Hypothalamus (tissue), 51 donors: ENCODE measurements at regions not wholly inside any gene's neighbourhood (a gene's known extent, or its start where the extent isn't known, plus 50 kb on each side); places are given as distances from the start of the nearest gene placed in this dataset.

Source experiments
- DNase-seq, 51 donors: peaks; one replicate each; lab custom pipeline; 2025; lab: John Stamatoyannopoulos, UW

DNA sequence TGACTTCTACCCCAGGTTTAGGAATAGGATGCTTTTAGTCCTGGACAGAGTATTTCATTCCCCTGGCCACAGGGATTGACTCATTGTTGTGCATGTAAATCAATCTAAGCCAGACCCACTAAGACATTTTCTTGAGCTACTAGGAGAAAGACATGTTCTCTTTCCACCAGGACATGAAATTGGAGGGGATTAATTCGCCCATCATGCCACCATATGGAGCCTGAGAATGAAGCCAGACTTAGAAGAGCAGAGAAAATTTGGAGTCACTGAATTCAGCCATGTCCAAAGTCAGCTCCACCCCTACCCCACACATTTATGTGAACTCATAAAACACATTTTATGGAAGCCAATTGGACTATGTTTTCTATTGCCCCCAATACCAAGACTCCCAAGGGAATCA, 322.5 kb downstream of the NFIB start:
- DNase-seq = no peak

DNA sequence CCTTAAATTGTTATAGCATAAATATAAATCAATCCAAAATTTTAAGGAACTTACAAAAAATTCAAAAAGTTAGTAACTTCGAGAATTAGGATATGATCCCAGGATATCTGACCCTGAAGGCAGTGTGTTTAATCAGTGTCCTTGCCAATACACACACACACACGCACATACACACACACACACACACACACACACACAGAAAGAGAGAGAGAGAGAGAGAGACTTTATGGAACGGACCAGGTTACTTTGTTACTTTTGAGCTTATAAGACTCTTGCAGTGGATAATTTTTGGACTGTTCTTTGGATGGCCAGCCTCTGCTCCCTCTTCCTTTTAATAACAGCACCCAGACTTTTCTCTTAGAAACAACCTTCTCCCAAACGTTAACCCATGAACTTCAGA, 322.9 kb downstream of the NFIB start:
- no peak for DNase-seq

DNA sequence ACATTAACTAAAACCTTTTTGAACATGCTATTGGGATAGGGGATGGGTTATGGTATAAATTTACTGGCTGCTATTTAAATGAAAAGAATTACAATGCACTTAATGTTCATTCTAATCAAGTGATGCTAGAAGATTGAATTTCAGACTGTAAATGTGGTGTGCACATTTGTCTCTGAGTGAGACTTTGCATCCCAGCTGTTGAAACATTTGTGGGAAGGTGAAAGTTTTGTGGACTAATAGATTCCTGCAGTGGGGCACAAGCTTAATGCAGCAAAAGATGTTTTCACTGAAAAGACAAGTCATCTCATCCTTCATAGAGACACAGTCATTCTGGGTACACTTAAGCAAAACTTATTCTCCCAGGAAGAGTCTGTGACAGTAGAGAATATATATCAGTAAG, 323.6 kb downstream of the NFIB start:
- DNase-seq = no peak

DNA sequence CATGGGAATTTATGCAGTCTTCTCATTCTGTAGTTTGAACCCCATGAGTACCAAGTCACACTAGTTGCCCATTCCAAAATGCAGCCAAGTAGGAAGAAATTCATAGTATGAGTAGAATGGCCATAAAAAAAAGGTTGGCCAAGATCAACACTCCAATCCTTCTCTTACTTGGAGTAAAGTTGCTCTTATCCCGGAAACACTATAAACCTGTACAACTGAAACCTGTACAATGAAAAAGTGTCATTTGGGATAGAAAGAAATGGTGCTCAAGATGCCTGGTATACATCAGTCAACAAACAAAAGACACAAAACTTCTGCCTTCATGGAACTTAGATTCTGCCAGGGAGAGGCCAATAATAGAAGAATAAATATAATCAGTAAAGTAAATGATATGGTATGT, 325.0 kb downstream of the NFIB start:
- DNase-seq = no peak

DNA sequence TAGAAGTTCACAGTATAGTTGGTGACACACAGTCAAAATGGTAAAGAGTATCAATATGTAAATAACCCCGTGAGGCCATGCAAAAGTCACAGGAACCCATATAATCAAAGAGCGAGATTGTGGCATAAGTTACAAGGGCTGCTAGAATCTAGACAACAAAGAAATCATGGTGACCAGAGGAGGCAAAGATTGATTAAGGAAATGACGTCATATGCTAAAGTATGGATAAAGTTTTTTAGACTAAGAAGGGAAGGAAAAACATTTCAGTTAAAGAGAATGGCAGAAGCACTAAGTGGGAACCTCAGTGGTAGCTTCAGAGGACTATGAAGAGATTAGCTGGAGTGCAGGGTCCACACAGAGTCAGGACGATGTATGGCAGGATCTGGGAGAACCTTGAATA, 330.3 kb downstream of the NFIB start:
- DNase-seq = no peak

DNA sequence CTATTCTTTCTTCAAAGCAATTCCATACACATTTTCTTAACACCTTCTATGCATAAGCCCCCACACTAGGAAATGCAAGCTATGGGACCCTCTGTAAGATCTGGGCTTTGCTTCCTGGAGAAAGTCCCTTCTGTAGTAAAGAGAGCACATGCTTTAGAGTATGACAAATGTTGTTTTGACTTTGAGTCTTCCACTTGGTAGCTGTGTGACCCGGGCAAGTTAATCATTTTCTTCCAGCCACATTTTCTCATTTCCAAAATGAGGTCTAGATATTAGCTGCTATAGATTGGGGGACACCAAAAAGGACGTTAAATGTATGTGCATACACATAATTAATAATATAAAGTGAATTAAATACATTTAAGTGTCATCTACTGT, 334.0 kb downstream of the NFIB start:
- DNase-seq = no peak

DNA sequence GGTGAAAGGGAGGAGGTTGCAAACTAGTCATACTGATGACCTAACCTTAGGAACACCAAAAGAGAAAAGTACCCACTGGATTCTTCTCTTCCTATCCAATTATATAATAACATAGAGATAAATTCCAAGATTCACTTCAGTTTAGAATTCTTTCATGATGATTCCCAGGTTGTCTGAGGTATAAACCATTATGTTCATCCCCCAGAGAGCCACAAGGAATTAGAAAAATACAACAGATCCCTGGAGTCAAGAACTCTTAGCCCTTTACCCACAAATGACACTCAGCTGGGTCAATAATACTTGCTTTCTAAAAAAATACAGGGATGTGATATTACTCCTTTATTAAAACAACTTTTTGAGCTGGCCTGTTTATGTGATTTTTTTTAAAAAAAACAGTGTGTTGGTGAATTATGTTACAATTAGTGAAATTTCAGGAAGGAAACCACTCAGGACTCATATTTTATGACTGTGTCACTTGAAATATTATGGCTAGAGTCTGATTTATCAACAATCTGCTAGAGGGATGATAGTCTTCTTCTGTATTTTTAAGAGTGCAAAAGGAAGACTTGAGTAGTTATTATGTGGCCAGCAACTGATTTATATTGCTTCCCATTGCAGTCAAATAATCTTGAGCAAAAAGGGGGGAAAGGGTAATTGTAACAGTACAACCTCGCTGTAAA, 338.2 kb downstream of the NFIB start:
- DNase-seq = no peak

DNA sequence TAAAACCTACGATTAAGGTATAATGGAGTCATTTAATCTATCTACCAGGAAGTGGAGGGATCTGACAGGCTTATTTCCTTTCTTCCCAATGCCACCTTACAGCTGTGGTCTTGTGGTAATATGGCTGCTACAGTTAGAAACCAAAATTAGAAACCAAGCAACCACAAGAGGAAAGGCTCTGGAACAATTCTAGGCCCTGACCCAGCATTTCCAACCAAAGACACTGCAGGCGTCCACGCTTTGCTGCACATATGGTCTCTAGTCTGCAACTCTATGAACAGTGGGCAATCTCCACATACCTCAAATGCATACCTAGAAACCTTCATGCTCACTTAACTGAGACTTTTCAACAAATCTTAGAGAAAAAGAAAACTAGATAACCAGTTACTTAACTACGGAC, 339.1 kb downstream of the NFIB start:
- DNase-seq = no peak

DNA sequence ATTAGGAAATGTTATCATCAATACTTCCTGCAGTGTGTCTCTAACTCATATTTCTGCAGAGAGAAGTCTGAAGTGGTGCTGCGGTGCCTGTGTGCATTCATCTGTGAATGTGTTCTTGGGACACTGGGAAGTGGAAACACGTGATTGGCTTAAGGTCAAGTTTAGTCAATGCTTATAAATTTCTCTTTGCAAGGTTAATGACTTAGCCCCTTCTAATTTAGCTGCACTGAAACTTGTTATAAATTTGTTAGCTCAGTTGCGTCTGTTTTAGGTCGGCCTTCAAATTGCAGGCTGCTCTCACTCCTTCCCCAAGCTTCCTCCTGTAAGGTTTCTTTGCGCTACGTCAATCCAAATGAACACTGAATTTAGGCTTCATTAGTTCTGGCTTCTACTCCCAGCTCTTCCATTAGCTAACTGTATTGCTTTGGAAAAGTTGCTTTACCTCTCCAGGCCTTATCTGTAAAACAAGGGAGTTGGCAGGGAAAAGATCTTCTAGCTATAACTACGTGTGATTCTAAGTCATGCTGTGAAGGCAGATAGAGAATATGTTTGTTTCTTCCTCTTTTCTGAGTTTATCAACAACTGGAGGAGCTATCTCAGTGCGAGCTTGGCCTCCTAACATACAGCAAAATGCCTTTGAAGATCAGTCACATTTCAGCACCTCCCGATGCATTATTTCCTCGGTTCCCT, 341.8 kb downstream of the NFIB start:
- no peak for DNase-seq

DNA sequence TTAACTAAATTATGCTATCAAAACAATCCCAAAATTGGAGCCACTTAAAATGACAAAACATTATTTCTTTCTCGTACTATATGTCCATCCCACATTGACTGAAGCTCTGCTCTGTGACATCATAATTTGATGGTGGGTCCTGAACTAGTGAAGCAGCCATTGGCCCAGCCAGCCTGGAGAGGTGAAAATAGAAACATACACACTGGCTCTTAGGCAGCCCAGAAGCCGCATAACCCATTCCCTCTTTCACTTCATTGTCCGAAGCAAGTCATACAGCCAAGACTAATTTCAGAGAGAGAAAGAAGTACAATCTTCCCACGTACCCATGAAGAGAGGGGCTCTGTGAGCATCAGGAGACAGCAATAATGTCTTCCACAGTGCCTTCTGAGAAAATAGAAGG, 342.5 kb downstream of the NFIB start:
- no peak for DNase-seq

DNA sequence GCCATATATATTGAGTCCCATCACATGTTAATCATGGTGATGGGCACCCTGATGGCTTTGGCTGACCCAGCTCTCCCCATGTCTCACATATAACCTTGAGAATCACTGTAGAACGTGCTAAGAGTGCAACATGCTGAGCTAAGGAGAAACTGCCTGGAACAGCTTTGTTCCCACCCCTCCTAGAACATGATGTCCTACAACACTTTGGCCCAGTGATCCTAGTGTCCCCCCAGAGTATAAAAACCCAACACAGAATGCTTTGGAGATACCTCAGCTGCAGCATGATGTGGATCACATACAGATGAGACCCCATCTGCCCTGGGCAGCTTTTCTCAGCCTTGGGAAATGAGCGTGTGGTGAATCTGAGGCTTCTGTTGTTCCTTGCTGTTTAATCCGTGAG, 343.5 kb downstream of the NFIB start:
- DNase-seq = no peak

DNA sequence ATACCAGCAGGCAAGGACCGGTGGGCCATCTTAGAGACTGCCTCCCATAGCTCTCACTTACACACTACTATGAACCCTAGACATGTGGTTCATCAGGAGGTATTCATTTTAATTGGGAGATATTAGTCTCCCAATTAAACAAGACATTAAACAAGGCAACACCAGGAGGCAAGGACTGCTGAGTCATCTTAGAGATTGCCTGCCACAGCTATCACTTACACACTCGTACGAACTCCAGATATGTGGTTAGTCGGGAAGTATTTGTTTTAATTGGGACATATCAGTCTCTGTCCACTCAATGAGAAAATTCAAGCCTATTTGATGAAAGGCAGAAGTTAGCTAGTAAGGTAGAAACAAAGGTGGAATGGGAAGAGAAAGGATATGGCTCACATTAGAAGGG, 343.9 kb downstream of the NFIB start:
- DNase-seq = no peak

DNA sequence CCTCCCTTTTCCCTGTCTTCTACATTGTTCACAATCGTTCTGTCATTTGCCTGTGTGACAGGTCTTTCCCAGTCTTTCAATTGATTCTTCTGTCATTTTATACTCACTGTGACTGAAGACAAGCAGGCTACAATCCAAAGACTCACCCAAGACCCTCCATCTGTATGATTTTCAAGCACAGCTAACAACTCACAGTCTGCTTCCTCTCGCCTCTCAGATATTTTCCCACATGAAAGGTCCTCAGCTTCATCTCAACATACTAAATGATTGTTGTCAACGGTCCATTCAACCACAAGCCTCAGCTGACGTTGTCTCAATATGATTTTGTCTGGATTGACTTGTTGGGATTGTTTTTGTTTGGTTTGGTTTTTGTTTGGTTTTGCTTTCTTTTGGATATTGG, 346.5 kb downstream of the NFIB start:
- no peak for DNase-seq

DNA sequence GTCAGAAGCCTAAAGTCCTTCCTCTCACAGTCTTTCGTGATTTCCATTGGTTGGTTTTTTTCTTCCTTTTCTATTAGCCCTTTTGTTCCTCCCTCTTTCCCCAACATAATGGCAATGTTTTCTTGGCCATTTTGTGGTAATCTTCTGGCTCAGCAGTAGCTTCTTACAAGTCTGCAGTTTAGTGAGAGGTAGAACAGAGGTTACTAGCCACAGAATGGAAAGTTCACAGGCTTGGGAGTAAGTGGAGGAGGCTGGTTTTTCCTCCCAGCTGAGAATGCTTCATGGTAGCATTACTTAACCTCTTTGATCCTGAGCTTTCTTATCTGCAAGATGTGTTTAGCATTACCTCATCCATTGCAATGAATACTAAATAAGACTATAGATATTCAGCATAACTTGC, 346.9 kb downstream of the NFIB start:
- DNase-seq = no peak

DNA sequence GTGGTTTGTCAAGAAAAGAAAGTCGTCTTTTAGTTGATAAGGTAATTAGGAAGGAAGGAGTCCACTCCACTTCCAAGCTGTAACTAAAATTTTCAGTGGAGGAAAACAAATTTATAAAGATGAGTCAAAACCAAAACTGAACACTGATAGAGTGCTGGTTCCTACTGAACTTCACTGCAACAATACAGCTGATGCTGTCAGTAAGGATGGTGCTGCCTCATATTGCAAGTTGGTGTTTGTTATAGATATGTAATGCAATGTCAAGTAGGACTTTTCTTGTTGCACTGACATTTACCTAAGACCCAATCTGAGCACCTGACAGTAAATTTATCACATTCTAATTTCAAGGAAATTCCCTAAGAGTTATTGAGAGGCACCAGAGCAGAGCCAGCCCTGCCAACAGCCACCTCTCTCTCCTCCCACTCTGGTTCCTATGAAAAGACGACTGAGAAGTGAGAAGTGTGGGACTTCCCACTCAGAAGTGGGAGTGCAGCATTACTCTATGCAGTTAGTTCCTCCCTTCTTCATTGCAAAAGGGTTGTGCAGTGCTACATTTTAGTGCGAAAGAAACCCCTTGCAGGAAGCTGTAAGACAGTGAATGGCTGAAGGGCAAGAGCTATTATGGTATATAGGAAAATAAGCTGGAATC, 350.8 kb downstream of the NFIB start:
- no peak for DNase-seq

DNA sequence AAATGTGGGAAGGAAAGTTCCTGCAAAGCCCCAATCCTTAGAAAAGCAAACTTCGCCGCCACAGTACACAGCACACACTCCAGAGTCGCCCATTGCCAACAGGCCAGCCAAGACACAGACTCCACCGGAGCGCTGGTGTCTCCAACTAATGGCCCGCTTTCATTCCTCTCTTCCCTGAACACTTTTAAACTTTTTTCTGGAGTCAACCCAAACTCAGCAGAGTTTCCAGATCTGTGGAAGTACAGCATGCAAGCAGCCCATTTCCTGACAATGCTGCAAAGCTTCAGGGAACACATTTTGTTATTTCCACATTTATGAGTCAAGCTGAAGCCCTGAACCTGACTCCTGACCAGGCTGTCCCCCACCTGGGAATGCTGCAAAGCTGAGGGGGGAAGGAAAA, 351.9 kb downstream of the NFIB start:
- no peak for DNase-seq

DNA sequence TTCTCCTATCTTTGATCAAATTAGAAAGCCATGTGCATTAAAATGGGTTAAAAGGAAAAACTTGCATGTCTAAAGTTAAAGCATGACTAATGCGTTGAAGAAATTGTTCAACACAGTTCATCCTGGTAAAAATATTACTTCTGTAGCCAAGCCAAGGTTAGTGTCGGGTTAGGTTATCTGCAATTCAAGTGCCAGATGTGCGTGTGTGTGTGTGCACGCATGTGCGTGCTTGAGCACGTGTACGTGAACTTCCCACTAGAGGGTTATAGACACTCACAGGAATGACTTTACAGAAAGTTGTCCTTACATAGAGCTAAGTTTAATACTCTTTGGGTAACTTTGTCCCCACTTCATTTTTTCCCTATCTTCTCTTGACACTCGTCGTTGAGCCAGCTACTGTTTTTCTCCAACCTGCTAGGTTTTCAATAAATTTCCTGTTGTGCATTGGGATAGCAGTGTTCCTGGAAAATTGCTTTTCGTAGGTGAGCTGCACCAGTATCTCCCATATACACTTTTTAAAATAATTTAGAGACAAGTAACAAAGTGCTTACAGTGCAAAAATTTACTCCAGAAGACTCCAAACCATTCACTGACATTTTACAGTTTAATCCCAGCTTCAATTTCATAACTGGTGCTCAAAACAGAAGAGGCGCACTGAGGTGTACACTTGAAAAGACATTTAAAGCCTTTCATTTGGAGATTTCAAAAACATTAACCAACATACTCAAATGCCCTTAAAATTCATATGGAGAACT, 353.8 kb downstream of the NFIB start:
- no peak for DNase-seq

DNA sequence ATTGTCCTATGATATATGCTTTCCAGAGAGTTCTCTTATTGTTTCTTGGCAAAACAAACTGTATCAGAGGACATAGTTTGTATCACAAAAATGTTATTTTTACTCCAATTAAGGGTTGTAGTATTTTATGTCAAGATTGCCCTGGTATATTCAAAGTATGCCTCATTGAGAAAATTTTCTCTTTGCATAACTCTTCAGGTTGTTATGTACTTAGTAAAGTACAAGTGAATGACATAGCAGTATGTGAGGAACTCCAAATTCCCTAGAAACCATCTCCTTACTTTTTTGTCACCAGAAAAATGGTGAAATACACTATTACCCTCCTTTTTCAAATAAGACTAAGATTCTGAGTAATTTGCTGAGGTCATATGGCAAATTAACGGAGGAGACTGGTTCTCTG, 355.3 kb downstream of the NFIB start:
- DNase-seq = no peak

DNA sequence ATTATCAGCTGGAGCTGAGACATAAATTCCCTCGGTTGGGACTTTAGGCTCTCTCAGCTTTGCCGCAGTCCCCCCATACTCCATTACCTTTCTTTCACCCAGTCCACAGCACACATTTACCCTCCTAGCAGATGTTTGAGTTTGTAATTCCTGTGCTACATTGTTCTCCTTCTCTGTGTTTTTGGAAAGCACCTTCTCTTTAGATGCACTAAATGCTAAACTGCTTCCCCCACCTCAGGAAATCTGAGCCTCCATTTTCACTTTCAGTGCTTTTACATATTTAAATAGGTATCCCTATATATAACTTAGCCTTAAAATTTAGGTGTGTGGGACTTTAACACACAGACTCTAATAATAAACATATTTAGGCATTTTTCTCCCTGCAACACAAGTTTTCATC, 356.9 kb downstream of the NFIB start:
- DNase-seq = no peak

DNA sequence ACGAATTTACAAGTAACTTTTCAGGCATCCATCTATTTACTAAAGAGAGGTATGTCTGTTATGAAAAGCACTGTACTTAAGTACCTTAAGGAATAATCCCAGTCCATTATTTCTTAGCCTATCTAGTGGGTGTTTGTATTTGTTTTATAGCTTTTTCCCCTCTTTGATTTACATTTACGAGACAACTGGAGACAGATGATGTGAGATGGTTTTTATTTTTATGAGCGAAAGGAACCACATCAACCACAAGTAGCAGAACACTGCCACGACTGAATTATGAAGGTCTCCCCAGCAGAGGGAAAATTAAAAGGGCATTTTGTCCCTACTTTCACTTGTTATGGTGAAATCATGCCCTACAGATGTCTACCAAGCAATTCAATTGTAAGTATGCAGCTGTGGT, 357.8 kb downstream of the NFIB start:
- no peak for DNase-seq

DNA sequence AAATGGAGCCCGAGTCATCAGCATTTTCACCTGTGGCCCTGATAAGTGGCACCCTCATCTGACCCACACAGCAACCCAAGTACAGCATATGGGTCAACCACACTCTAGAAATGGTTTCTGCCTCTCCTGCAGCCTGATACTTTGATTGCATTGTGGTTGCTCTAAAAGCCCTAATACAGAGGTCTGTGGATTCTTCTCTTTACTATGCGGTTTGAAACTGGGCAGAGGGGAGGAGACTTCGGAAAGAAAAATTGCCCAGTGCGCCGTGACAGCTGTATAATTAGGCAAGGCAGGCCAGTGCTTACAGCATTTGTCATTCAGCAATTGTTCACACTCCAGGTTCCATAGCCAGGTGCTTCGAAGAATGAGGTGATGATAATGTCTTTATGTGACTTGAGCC, 361.0 kb downstream of the NFIB start:
- no peak for DNase-seq

DNA sequence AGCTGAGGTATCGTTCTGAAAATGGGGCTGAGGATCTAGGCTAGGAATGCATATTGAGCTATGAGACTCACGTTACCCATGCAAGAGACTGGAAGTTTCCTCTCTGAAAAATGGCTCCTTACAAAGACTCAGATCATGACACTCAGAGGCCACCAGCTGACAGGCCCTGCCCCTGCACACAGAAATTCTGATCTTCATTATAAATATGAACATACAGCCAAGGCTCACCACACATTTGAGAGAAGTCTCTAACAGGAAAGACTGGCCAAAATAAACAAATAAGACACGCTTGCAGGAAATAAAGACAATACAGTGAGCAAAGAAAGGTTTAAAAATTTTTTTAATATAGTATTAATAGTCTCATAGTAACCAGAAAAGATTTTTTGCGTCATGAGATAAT, 365.9 kb downstream of the NFIB start:
- DNase-seq = no peak
